HepG2 (cell line): ENCODE measurements at regions not wholly inside any gene's neighbourhood (a gene's known extent, or its start where the extent isn't known, plus 50 kb on each side); places are given as distances from the start of the nearest gene placed in this dataset.
A peak's percentile ranks its signal among the peaks of the same experiment; 100 is the strongest.

Experiments used
- HIC2 ChIP-seq: sonication (generic); formaldehyde crosslinking; IDR thresholded peaks from 2 replicates; pipeline ENCODE4 v1.9.0; 2022; ENCODE audit warnings: low read depth, missing genetic modification reagents
- HMGA1 ChIP-seq: sonication (generic); formaldehyde crosslinking; conservative IDR thresholded peaks from 2 replicates; pipeline ENCODE4 v1.4.0; 2020; ENCODE audit warnings: missing genetic modification reagents
- KMT2B ChIP-seq: IDR thresholded peaks from 2 replicates; pipeline ENCODE4 v1.6.1; 2016; ENCODE audit warnings: missing genetic modification reagents, missing compliant biosample characterization
- NR1H2 ChIP-seq: sonication (generic); formaldehyde crosslinking; IDR thresholded peaks from 2 replicates; pipeline ENCODE4 v1.8.1; 2022; ENCODE audit warnings: low read depth, missing genetic modification reagents, borderline replicate concordance
- RORA ChIP-seq: sonication (generic); formaldehyde crosslinking; IDR thresholded peaks from 2 replicates; pipeline ENCODE4 v1.5.0; 2020; ENCODE audit warnings: mild to moderate bottlenecking, missing genetic modification reagents, moderate library complexity
- SMAD9 ChIP-seq: sonication (generic); formaldehyde crosslinking; IDR thresholded peaks from 2 replicates; pipeline ENCODE4 v1.5.1; 2020; ENCODE audit warnings: mild to moderate bottlenecking, missing genetic modification reagents
- TIGD3 ChIP-seq: sonication (generic); formaldehyde crosslinking; IDR thresholded peaks from 2 replicates; pipeline ENCODE4 v1.5.1; 2020; ENCODE audit warnings: mild to moderate bottlenecking, missing genetic modification reagents, borderline replicate concordance
- ZNF30 ChIP-seq: sonication (generic); formaldehyde crosslinking; IDR thresholded peaks from 2 replicates; pipeline ENCODE4 v1.5.0; 2020; ENCODE audit warnings: mild to moderate bottlenecking, missing genetic modification reagents
- TF ChIP-seq, protein P1 (sequence below): sonication (generic); formaldehyde crosslinking; IDR thresholded peaks from 2 replicates; pipeline ENCODE4 v1.5.0; 2020; ENCODE audit warnings: mild to moderate bottlenecking, missing genetic modification reagents, borderline replicate concordance
- TF ChIP-seq, protein P2 (sequence below): sonication (generic); formaldehyde crosslinking; IDR thresholded peaks from 2 replicates; pipeline ENCODE4 v1.4.0; 2020; ENCODE audit warnings: missing genetic modification reagents
- TF ChIP-seq, protein P3 (sequence below): sonication (generic); formaldehyde crosslinking; IDR thresholded peaks from 2 replicates; pipeline ENCODE4 v1.4.0; 2020; ENCODE audit warnings: missing genetic modification reagents
- TF ChIP-seq, protein P4 (sequence below): sonication (generic); formaldehyde crosslinking; IDR thresholded peaks from 2 replicates; pipeline ENCODE4 v1.4.0; 2020; ENCODE audit warnings: missing genetic modification reagents

- TF ChIP-seq HIC2 (CRISPR knock-in tag) = peak; percentile 49
- TF ChIP-seq SMAD9 (CRISPR knock-in tag) = 0 out of 2 replicates have a peak, but pooled peaks have one; percentile 22
- TF ChIP-seq, protein P1, sequence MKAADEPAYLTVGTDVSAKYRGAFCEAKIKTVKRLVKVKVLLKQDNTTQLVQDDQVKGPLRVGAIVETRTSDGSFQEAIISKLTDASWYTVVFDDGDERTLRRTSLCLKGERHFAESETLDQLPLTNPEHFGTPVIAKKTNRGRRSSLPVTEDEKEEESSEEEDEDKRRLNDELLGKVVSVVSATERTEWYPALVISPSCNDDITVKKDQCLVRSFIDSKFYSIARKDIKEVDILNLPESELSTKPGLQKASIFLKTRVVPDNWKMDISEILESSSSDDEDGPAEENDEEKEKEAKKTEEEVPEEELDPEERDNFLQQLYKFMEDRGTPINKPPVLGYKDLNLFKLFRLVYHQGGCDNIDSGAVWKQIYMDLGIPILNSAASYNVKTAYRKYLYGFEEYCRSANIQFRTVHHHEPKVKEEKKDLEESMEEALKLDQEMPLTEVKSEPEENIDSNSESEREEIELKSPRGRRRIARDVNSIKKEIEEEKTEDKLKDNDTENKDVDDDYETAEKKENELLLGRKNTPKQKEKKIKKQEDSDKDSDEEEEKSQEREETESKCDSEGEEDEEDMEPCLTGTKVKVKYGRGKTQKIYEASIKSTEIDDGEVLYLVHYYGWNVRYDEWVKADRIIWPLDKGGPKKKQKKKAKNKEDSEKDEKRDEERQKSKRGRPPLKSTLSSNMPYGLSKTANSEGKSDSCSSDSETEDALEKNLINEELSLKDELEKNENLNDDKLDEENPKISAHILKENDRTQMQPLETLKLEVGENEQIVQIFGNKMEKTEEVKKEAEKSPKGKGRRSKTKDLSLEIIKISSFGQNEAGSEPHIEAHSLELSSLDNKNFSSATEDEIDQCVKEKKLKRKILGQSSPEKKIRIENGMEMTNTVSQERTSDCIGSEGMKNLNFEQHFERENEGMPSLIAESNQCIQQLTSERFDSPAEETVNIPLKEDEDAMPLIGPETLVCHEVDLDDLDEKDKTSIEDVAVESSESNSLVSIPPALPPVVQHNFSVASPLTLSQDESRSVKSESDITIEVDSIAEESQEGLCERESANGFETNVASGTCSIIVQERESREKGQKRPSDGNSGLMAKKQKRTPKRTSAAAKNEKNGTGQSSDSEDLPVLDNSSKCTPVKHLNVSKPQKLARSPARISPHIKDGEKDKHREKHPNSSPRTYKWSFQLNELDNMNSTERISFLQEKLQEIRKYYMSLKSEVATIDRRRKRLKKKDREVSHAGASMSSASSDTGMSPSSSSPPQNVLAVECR = peak; percentile 68; the same call in 1 of the 2 replicates
- no peak for TF ChIP-seq HMGA1 (CRISPR knock-in tag)
- no peak for TF ChIP-seq NR1H2 (CRISPR knock-in tag)
- TF ChIP-seq KMT2B (CRISPR knock-in tag) = peak; percentile 50; the same call in 1 of the 2 replicates
- TF ChIP-seq RORA (CRISPR knock-in tag) = no peak
- TF ChIP-seq TIGD3 = no peak
- TF ChIP-seq ZNF30 (CRISPR knock-in tag) = no peak
- TF ChIP-seq, protein P2, sequence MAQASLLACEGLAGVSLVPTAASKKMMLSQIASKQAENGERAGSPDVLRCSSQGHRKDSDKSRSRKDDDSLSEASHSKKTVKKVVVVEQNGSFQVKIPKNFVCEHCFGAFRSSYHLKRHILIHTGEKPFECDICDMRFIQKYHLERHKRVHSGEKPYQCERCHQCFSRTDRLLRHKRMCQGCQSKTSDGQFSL (CRISPR knock-in tag) = peak; percentile 95
- TF ChIP-seq, protein P3, sequence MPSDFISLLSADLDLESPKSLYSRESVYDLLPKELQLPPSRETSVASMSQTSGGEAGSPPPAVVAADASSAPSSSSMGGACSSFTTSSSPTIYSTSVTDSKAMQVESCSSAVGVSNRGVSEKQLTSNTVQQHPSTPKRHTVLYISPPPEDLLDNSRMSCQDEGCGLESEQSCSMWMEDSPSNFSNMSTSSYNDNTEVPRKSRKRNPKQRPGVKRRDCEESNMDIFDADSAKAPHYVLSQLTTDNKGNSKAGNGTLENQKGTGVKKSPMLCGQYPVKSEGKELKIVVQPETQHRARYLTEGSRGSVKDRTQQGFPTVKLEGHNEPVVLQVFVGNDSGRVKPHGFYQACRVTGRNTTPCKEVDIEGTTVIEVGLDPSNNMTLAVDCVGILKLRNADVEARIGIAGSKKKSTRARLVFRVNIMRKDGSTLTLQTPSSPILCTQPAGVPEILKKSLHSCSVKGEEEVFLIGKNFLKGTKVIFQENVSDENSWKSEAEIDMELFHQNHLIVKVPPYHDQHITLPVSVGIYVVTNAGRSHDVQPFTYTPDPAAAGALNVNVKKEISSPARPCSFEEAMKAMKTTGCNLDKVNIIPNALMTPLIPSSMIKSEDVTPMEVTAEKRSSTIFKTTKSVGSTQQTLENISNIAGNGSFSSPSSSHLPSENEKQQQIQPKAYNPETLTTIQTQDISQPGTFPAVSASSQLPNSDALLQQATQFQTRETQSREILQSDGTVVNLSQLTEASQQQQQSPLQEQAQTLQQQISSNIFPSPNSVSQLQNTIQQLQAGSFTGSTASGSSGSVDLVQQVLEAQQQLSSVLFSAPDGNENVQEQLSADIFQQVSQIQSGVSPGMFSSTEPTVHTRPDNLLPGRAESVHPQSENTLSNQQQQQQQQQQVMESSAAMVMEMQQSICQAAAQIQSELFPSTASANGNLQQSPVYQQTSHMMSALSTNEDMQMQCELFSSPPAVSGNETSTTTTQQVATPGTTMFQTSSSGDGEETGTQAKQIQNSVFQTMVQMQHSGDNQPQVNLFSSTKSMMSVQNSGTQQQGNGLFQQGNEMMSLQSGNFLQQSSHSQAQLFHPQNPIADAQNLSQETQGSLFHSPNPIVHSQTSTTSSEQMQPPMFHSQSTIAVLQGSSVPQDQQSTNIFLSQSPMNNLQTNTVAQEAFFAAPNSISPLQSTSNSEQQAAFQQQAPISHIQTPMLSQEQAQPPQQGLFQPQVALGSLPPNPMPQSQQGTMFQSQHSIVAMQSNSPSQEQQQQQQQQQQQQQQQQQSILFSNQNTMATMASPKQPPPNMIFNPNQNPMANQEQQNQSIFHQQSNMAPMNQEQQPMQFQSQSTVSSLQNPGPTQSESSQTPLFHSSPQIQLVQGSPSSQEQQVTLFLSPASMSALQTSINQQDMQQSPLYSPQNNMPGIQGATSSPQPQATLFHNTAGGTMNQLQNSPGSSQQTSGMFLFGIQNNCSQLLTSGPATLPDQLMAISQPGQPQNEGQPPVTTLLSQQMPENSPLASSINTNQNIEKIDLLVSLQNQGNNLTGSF (CRISPR knock-in tag) = no peak
- TF ChIP-seq, protein P4, sequence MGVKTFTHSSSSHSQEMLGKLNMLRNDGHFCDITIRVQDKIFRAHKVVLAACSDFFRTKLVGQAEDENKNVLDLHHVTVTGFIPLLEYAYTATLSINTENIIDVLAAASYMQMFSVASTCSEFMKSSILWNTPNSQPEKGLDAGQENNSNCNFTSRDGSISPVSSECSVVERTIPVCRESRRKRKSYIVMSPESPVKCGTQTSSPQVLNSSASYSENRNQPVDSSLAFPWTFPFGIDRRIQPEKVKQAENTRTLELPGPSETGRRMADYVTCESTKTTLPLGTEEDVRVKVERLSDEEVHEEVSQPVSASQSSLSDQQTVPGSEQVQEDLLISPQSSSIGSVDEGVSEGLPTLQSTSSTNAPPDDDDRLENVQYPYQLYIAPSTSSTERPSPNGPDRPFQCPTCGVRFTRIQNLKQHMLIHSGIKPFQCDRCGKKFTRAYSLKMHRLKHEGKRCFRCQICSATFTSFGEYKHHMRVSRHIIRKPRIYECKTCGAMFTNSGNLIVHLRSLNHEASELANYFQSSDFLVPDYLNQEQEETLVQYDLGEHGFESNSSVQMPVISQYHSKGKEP (CRISPR knock-in tag) = peak; percentile 56; the same call in 1 of the 2 replicates
These were observed 182.6 kb upstream of the HAAO start (continued) for GRCh38 chr2:42974721-42975717.
